DMS153 (cell line): ENCODE measurements at regions not wholly inside any gene's neighbourhood (a gene's known extent, or its start where the extent isn't known, plus 50 kb on each side); places are given as distances from the start of the nearest gene placed in this dataset.
"Not testable (repeated sequence)": the region's sequence is repeated elsewhere in the genome, so short reads cannot be mapped to it uniquely, and the experiment has no call there.

Experiments used
- DNase-seq: peaks from one replicate; lab custom pipeline; 2025; lab: John Stamatoyannopoulos, UW

DNA sequence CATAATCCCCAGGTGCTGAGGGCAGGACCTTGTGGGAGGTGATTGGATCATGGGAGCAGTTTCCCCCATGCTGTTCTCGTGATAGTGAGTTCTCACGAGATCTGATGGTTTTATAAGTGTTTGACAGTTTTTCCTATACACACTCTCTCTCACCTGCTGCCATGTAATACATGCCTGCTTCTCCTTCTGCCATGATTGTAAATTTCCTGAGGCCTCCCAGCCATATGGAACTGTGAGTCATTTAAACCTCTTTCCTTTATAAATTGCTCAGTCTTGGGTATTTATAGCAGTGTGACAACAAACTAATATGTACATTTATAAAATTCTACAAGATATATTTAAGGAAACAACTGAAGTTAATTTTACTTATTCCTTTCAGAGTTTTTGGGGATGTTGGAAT, 170.8 kb upstream of the BET1 start:
- no peak for DNase-seq

DNA sequence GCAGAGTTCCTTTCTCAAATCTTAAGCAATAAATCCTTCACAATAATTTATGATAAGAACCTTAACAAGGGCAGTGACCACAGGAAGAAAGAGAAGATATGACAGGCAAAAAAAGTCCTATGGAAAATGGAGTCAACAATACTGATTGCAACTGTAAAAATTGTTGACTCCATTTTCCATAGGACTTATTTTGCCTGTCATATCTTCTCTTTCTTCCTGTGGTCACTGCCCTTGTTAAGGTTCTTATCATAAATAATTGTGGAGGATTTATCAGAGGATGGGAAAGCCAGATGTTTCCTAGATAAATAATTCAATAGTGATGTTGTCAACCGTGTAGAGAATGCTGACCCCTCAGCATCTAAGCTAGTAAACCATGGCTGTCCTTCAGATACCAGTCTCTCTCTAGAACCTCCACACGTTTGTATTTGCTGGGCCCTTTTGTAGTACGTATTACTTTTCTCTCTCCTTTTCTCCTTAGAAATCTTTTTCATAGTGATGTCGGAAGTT, 172.6 kb upstream of the BET1 start:
- no peak for DNase-seq

DNA sequence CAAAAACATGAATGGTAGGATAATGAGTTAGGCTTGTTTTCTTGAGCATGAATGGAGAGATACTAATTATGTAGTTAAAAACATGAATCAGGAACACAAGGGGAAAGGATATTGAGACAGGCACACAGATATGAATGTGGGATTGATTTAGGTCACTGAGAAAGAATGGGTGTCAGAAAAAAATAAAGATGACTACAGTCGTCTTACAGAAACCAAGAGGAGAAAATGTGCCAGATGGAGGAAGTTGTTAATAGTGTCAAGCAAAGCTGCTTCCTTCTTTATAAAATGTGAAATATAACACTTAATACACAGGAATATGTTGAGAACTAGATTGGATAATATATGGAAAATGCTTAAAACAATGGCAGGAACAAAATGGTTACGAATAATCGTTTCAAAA, 173.3 kb upstream of the BET1 start:
- no peak for DNase-seq

DNA sequence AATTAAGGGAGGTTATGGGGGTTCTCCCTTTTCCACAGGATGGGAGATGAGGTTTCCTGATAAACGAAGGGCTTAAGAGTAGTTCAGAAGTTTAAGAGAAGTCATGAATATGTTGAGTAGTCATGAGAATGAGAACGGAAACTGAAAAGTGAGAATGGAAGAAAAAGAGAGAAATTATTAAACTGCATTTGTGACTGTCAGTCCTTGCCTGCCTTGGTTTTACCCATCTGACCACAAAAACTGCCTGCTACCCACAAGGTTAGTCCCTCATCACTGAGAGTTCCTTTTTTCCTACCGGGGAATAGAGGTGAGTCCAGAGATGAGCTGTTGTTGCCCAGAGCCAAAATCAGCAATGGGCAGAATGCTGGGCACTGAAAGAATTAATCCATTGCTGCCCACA, 174.1 kb upstream of the BET1 start:
- no peak for DNase-seq

DNA sequence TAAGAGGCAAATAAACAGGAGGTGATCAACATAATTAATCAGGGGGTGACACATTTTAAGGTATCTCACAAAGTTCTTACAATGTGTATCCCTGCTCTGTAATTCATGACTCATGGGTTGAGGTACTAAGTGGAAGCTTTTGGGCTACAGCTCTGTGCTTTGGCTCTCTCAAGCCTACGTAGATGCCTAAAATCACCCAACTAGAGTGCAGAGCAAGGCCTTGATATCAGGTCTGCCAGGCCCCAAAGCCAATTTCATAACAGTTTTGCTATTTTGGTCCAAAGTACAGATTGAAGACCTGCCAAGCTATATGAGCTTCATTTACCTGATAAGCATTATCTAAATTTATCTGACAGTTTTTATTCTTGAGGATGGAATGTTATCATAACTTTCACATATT, 175.3 kb upstream of the BET1 start:
- DNase-seq: no peak

DNA sequence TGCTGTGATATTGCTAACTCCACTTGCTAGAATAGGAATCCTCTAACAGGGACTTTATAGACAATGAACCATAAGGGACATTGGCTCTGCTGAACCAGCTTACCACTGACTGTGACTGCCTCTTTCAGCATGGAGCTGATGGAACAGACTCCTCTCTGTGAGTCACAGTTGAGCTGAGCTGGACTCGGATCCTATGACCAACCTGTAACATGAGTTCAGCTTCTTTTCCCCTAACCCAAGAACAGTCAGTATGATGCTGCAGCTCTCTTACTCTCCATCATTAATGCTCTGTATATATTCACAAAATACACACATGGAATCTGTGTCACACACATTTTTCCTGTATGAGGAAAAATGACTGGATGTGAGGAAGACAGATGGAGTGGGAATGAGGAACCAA, 177.9 kb upstream of the BET1 start:
- no peak for DNase-seq

DNA sequence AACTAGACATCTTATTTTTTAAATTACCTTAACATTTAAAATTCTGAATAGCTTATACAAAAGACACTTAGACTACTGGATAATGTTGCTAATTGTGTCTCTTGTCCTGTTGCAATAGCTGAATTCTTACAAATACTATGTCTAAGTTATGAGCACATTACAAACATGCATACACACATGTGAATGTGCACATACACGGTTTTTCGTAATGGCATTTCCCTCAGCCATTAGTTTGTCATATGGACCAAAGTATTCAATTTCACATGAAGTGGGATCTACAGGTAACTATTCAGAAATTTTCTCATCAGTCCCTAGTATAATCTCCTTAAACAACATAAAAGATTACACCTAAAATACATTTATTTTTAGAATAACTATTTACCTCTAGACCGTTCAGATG, 178.6 kb upstream of the BET1 start:
- DNase-seq: no peak

DNA sequence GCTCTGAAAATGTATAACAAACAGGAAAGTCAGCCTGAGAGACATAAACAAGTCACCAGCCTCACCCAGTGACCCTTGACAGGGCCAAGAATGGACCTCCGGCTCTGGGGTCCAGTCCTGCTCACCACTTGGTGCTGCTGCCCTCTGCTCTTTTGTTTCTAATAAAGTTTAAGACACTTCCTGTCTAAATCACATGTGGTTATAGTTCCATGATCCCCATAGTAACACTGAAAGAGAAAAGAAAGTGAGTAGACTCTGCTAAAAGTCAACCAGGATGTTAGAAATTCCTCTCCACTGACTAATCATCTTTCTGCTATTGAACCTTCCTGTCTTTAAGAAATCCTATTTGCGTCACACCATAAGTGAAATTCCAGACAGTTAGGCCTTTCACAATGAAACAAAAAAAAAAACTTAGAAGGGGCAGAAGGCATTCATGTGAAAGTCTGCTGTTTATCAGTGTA, 179.2 kb upstream of the BET1 start:
- DNase-seq: no peak

DNA sequence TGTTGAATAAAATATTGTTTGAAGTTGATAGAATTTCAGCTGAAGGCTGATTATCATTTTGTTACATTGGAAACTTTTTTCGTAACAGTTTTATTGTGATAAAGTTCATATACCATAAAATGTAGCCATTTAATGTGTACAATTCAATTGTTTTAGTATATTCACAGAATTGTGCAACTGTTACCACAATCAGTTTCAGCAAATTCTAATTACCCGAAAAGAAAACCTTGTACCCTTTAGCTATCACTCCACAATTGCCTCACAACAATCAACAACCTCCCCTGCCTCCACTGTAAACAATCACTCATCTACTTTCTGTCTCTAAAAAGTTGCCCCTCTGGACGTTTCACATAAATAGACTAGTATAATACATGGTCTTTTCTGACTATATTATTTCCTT, 179.7 kb upstream of the BET1 start:
- no peak for DNase-seq

DNA sequence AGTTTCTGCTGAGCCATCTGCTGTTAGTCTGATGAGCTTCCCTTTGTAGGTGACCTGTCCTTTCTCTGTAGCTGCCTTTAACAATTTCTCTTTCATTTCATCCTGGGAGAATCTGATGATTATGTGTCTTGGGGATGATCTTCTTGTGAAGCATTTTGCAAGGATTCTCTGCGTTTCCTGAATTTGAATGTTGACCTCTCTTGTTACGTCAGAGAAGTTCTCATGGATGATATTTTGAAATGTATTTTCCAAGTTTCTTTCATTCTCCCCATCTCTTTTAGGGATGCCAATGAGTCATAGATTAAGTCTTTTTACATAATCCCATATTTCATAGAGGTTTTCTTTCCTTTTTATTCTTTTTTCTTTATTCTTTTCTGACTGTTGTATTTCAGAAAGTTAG, 184.2 kb upstream of the BET1 start:
- DNase-seq: no peak

DNA sequence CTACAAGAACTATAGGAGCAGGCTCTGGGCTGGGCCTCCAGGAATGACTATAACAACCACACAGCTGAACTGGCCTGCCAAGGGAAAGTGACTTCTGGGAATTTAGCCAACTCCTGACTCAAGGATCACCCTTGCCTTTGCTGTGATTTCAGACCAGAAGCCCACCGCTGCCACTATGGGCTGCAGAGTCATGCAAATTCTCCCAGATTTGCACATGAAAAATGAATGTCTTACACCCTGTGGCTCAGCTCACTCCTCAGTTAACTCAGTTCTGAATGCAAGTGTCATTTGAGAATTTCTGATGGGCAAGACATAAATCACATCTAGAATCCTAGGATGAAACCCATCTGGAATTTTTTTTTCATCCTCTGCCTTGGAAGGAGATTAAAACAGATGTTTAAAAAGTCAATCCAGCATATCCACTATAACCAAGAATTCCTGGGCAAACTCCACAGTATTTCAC, 186.5 kb upstream of the BET1 start:
- DNase-seq: no peak

DNA sequence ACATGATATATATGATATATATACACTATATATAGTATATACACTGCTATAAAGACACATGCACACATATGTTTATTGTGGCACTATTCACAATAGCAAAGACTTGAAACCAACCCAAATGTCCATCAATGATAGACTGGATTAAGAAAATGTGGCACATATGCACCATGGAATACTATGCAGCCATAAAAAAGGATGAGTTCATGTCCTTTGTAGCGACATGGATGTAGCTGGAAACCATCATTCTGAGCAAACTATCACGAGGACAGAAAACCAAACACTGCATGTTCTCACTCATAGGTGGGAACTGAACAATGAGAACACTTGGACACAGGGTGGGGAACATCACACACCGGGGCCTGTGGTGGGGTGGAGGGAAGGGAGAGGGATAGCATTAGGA, 190.3 kb upstream of the BET1 start:
- not testable (repeated sequence) for DNase-seq

DNA sequence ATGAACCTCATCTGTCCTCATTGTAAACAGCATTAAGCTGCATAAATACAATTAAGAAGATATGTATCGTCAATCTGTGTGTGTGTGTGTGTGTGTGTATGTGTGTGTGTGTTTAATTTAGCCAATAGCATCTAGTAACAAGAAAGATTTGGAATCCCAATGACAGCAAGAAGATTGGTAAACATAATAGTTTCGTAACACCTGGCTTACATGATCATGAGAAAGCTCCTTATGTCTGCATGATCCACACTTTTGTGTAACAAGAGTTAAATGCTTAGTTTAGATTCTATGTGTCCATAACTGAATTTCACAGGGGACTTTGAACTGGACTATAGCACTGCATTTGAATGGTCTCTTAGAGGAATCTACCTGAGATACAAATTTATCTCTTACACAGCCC, 191.0 kb upstream of the BET1 start:
- no peak for DNase-seq

DNA sequence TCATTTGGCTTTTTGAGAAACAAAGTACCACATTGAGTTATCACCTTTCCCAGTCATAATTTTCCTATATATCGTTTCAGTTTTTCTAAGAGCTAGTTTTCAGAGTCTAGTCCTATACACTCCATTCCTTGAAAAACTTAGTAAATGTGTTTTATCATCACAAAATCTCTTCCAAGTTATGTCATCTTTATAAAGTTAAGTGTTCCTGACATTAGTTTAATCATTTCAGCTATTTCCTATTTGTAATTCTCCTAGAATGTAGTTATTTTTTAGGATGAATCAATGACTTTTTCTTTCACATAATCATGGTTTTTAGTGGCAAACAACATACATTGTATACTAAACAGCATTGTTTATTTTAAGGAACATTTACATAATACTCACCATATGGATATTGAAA, 191.7 kb upstream of the BET1 start:
- DNase-seq: no peak

DNA sequence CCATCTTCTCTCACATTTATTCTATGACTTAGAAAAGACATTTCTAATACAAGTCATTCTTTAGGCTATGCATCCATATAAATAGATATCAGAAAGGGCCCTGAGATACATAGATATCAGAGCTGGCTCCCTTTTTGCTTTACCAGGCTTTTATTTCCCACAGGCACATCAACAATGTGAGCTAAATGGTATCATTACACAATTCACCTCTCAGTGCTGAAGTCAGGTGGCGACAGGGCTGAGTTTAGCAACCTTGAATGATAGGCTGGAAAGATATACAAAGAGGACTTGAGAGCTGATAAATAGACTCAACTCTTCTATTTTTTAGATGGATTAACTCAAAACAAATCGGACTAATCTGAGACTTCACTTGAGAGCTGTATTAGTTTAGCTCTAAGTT, 189.2 kb upstream of the COL1A2 start:
- DNase-seq: no peak

DNA sequence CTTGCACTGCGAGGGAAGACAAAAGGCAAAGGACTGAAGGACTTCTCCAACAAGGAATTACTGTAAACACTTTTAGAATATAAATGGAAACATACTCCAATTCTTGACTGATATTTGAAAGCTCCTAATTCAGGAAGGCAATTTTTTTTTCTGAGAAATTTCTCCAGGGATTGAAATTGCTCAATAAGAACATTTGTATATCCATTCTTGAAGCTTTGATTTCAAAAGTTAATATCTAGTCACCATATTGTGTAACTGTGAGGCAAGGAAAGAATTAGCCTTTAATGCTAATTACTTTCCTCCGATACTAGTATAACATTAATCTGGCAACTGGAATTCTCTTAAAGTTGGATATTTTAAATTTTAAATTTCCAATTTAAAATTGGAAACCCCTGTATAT, 188.4 kb upstream of the COL1A2 start:
- no peak for DNase-seq

DNA sequence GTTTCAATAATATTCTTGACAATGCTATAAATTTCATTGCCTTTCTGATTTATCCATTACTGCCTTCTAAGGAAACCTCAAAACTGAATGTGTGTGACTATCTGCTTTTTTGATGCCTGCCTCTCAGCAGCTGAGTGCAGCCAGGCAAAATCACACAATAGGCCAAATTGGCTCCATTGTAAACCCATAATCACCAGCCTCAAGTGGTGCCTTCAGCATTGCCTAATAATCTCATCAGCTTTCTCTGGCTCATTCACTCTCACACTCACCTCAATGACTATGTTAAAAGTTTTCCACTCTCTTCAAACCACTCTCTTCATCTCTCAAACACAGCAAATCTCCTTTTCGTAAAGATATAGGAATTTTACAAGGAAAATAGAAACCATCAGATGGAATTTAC, 182.5 kb upstream of the COL1A2 start:
- no peak for DNase-seq

DNA sequence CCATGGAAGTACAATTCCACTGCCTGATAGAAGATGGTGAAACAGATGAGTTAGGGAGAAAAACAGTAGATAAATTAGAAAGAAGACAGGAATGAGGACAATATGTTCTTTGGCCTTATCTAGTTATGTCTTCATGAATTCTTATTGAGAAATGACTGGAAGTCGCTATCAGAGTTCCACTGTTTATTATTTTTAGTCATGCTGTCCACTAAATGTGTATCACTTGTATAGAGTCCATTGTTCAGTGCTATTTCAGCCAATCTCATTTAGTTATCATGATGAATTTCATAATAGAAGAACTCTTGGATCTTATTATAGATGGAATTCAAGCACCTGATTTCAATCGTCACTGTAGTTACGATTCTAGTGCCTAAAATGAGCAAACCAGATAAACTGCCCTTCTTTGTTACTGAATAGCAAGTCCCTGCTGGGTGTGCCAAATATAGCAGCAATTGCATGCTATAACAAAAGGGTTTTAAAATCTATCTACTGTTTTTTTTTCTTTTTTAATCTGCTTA, 177.7 kb upstream of the COL1A2 start:
- no peak for DNase-seq

DNA sequence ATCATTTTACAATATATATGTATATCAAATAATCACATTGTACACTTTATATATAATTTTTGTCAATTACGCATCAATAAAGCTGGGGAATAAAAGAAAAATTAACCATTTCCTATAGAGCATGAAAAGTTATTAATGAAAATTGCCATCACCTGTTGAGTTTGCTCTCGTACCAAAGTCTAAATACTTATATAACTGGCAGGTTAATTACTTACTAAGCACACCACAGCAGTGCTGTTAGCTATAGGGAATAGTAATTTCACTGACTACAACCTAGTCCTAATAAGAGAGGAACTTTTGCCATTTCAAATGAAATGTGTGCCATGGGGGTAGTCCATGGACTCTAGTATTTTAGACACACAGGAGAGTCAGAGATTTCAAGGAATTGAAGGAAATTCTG, 176.9 kb upstream of the COL1A2 start:
- no peak for DNase-seq

DNA sequence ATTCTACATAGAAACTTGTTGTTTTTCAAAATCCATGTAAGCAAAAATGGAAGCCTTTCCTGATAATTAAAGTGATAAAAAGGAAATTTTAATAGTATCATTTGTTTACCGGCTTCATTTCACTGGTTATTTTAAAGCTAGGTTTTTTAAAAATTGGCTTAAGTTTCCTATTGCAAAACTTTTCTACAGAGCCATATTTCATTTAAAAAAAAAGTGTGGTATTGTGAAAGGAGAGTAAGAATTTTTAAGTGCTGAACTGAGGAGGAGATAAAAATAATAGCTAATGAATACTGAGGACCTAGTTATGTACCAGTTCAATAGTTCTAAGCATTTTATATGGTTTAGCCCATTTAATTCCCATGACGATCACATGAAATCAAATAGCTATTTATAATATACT, 172.2 kb upstream of the COL1A2 start:
- no peak for DNase-seq

DNA sequence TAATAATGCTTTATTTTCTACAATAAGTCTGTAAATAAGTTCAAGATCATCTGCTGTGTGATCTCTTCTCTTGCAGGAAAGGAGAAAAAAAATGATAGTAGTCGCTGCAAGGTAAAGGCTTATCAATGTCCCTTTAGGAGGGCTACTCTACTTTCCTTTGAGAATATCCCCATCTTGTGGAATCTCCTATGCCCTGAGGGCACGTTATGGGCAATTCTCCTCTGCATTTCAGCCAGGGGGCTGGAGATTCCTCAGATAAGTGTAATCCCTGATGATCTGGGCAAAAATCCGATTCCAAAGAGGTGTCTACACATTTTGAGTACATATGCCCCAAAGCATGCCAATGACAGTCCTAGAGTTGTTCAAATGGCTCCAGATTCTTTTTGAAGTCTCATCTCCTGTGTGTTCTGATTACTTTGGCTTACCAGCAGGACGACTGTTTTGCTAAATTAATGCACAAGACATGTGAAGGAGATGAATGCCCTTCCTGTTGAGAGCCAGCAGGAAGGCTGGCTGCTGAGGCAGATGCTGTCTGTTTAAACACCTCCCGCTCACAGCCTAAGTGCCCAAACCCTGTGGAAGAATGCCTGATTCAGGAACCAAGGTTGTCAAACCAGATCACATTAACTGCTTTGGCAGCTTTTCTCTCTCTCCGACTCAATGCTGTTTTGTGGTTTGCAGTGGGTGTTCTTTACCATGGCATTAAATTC, 171.2 kb upstream of the COL1A2 start:
- peak; percentile 60 for DNase-seq

DNA sequence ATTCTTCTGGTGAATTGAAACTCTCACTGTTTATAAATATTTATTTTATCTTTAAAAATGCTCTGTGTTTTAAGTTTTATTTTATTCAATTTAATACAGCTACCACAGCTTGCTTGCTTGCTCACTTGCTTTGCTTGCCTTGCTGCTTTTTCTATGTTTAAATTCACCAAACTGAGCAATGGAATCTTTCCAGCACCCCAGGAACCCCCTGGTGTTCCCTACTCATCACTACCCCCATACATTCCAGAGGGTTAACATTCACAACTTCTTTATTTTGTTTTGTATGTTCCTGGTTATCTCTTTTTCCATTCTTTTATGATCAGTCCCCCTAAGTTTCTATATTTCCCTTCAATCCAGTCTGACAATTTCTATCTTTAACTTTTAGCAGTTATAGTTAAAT, 166.5 kb upstream of the COL1A2 start:
- DNase-seq: no peak

DNA sequence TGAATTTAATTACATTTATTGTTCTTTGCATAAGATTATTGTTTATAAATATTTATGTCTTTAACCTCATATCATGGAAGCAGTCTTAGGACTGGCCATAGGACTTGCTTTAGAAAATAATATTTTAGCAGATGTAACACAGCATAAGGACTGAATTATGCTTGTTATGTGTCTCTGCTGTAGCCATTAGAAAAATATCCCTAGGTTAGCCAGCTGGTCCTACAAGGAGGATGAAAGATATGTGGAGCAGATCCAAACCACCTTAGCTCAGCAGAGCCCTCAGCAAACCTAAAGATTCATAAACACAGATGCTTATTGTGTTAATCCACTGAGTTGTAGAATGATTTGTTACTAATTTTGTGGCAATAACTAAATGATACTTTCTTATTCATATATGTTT, 166.0 kb upstream of the COL1A2 start:
- DNase-seq: no peak

DNA sequence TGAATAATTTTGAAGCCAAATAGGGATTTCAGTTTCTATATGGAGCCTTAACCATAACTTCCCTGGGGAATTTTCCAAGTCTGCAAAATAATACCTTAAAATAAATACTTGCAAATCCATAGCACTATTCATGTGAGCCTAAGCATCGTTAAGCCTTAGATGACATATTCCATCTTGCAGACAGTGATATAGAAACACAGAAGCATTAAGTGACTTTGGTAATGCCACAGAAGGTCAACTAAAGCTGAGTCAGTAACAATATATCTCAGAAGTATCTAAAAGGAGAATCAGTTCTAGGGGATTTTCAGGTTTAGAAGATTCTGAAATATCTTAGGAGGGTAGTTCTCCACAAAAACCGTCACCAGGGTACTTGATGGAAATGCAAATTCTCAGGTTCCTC, 163.4 kb upstream of the COL1A2 start:
- no peak for DNase-seq
